GM18507 (cell line): ENCODE measurements at regions not wholly inside any gene's neighbourhood (a gene's known extent, or its start where the extent isn't known, plus 50 kb on each side); places are given as distances from the start of the nearest gene placed in this dataset.
"Not testable (repeated sequence)": the region's sequence is repeated elsewhere in the genome, so short reads cannot be mapped to it uniquely, and the experiment has no call there.

Experiments
- DNase-seq: peaks from one replicate; pipeline ENCODE4 v3.0.0; 2011; ENCODE audit warnings: low read depth; ENCODE audit not compliant: insufficient read length; ENCODE audit errors: extremely low spot score
- FAIRE-seq: peaks from 2 replicates; lab custom pipeline; 2011; peaks lifted over from hg19 to GRCh38; lab: Jason Lieb, UNC

GRCh38 chr12:93065896-93066295, 136.8 kb upstream of the EEA1 start:
- FAIRE-seq (no peak), DNase-seq (no peak)

- no peak for FAIRE-seq
- no peak for DNase-seq
These were observed 143.2 kb upstream of the EEA1 start for GRCh38 chr12:93072340-93072739.

GRCh38 chr12:93073324-93073723, 144.2 kb upstream of the EEA1 start:
- FAIRE-seq (no peak), DNase-seq (no peak)

GRCh38 chr12:93078059-93078458, 149.0 kb upstream of the EEA1 start:
- DNase-seq (no peak), FAIRE-seq (no peak)

GRCh38 chr12:93078577-93078976, 149.5 kb upstream of the EEA1 start:
- no peak for DNase-seq
- FAIRE-seq, result no peak

- FAIRE-seq (no peak), DNase-seq (no peak)
These were observed 150.2 kb upstream of the EEA1 start for GRCh38 chr12:93079271-93079670.

GRCh38 chr12:93079976-93080375, 150.9 kb upstream of the EEA1 start:
- FAIRE-seq (no peak), DNase-seq (no peak)

GRCh38 chr12:93080452-93080851, 151.4 kb upstream of the EEA1 start:
- no peak for DNase-seq
- no peak for FAIRE-seq

- DNase-seq (no peak), FAIRE-seq (no peak)
These were observed 152.1 kb upstream of the EEA1 start for GRCh38 chr12:93080994-93081809.

GRCh38 chr12:93081810-93082165, 152.7 kb upstream of the EEA1 start:
- DNase-seq (no peak), FAIRE-seq (no peak)

GRCh38 chr12:93085383-93086287, 156.5 kb upstream of the EEA1 start:
- DNase-seq (no peak), FAIRE-seq (no peak)

GRCh38 chr12:93086288-93086727, 157.2 kb upstream of the EEA1 start:
- FAIRE-seq (no peak), DNase-seq (no peak)

- no peak for FAIRE-seq
- DNase-seq, result no peak
These were observed 158.9 kb upstream of the EEA1 start for GRCh38 chr12:93087840-93088610.

GRCh38 chr12:93089805-93090569, 160.9 kb upstream of the EEA1 start:
- FAIRE-seq (no peak), DNase-seq (no peak)

- no peak for FAIRE-seq
These were observed 161.7 kb upstream of the EEA1 start for GRCh38 chr12:93090731-93091172.

GRCh38 chr12:93091886-93092648, 163.0 kb upstream of the EEA1 start:
- FAIRE-seq (no peak), DNase-seq (no peak)

More at GRCh38 chr12:93090731-93091172, 161.7 kb upstream of the EEA1 start:
- no peak for DNase-seq

- DNase-seq (no peak), FAIRE-seq (no peak)
These were observed 163.5 kb upstream of the EEA1 start for GRCh38 chr12:93092649-93092945.

- FAIRE-seq (no peak), DNase-seq (no peak)
These were observed 164.1 kb upstream of the EEA1 start for GRCh38 chr12:93093243-93093642.

- not testable (repeated sequence) for FAIRE-seq, DNase-seq
These were observed 165.1 kb upstream of the EEA1 start for GRCh38 chr12:93094222-93094621.
